A549 (cell line): ENCODE measurements at regions not wholly inside any gene's neighbourhood (a gene's known extent, or its start where the extent isn't known, plus 50 kb on each side); places are given as distances from the start of the nearest gene placed in this dataset.

Experiments used
- ESRRA ChIP-seq: fragments of 150-350 bp; IDR thresholded peaks from 2 replicates; pipeline ENCODE4 v1.6.1; 2014; ENCODE audit warnings: mild to moderate bottlenecking, low read length, borderline replicate concordance
- JUN ChIP-seq, 2 experiments: fragments of >200 bp; sonication (Bioruptor Twin); formaldehyde crosslinking; IDR thresholded peaks; 2 replicates in 1 of 2; 3 replicates in 1 of 2; pipeline ENCODE4 v1.6.1; 2016 to 2017
- POLR2A ChIP-seq: IDR thresholded peaks from 2 replicates; pipeline ENCODE4 v1.6.1; 2012; ENCODE audit warnings: mild to moderate bottlenecking, low read length
- RAD21 ChIP-seq, 2 experiments: fragments of >200 bp in 1 of 2; sonication (Bioruptor Twin) in 1 of 2; formaldehyde crosslinking in 1 of 2; IDR thresholded peaks in 1 of 2; conservative IDR thresholded peaks in 1 of 2; 2 replicates in 1 of 2; 3 replicates in 1 of 2; pipeline ENCODE4 v1.6.1; 2012 to 2018; ENCODE audit warnings: inconsistent platforms in 1 of 2
- TF ChIP-seq, protein P1 (sequence below): fragments of >200 bp; sonication (Bioruptor Twin); formaldehyde crosslinking; IDR thresholded peaks from 3 replicates; pipeline ENCODE4 v1.5.1; 2016
- TF ChIP-seq, protein P2 (sequence below): fragments of >200 bp; sonication (Bioruptor Twin); formaldehyde crosslinking; IDR thresholded peaks from 3 replicates; pipeline ENCODE4 v1.6.1; 2016
- TF ChIP-seq, protein P3 (sequence below): fragments of >200 bp; sonication (Bioruptor Twin); formaldehyde crosslinking; IDR thresholded peaks from 2 replicates; pipeline ENCODE4 v1.6.1; 2016
- TF ChIP-seq, protein P4 (sequence below): fragments of 450-650 bp; IDR thresholded peaks from 2 replicates; pipeline ENCODE4 v1.6.1; 2014; ENCODE audit warnings: antibody characterized with exemption

DNA sequence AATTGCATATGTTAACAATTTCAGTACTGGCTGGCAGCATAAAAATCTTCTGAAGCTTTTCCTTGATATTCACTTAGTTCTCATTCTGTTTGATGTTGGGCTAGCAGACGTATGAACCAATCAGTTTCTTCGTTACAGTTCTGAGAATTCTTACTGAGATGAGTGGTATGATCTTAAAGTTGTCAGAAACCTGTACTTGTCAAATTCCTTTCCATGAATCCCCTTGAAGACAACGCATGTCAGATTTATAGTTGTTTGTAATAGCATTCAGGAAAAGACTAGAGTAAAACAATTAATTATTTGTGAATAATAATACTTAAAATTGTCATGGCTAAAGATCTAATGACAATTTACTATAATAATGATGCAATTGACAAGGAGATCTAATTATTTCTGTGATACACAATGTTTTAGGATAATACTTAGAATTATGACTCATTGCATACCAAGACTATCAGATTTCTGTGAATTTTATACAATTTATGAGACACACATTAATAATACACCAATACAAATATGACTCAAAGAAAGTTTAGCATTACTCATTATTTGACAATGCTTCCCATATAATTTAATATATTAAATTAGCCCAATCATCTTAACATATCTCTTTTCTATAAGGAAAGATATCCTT, 447.2 kb downstream of the RFC3 start:
- no peak for TF ChIP-seq POLR2A
- TF ChIP-seq, protein P1, sequence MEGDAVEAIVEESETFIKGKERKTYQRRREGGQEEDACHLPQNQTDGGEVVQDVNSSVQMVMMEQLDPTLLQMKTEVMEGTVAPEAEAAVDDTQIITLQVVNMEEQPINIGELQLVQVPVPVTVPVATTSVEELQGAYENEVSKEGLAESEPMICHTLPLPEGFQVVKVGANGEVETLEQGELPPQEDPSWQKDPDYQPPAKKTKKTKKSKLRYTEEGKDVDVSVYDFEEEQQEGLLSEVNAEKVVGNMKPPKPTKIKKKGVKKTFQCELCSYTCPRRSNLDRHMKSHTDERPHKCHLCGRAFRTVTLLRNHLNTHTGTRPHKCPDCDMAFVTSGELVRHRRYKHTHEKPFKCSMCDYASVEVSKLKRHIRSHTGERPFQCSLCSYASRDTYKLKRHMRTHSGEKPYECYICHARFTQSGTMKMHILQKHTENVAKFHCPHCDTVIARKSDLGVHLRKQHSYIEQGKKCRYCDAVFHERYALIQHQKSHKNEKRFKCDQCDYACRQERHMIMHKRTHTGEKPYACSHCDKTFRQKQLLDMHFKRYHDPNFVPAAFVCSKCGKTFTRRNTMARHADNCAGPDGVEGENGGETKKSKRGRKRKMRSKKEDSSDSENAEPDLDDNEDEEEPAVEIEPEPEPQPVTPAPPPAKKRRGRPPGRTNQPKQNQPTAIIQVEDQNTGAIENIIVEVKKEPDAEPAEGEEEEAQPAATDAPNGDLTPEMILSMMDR, result no peak
- no peak for TF ChIP-seq ESRRA
- TF ChIP-seq, protein P2, sequence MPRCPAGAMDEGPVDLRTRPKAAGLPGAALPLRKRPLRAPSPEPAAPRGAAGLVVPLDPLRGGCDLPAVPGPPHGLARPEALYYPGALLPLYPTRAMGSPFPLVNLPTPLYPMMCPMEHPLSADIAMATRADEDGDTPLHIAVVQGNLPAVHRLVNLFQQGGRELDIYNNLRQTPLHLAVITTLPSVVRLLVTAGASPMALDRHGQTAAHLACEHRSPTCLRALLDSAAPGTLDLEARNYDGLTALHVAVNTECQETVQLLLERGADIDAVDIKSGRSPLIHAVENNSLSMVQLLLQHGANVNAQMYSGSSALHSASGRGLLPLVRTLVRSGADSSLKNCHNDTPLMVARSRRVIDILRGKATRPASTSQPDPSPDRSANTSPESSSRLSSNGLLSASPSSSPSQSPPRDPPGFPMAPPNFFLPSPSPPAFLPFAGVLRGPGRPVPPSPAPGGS, result no peak
- TF ChIP-seq JUN (IDR thresholded peaks at IDR 0.05), result no peak
- TF ChIP-seq RAD21 (conservative IDR thresholded peaks at IDR 0.05 in 1 of 2, IDR thresholded peaks at IDR 0.05 in 1 of 2), result no peak; a peak in 2 of 5 replicates
- TF ChIP-seq, protein P3, sequence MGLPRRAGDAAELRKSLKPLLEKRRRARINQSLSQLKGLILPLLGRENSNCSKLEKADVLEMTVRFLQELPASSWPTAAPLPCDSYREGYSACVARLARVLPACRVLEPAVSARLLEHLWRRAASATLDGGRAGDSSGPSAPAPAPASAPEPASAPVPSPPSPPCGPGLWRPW, result no peak
- TF ChIP-seq, protein P4, sequence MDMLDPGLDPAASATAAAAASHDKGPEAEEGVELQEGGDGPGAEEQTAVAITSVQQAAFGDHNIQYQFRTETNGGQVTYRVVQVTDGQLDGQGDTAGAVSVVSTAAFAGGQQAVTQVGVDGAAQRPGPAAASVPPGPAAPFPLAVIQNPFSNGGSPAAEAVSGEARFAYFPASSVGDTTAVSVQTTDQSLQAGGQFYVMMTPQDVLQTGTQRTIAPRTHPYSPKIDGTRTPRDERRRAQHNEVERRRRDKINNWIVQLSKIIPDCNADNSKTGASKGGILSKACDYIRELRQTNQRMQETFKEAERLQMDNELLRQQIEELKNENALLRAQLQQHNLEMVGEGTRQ, result no peak
